ENCODE measurements at regions not wholly inside any gene's neighbourhood (a gene's known extent, or its start where the extent isn't known, plus 50 kb on each side); places are given as distances from the start of the nearest gene placed in this dataset.

- TF ChIP-seq CTCF (IDR thresholded peaks at IDR 0.05; ENCODE audit: insufficient read depth, low read depth, low read length, missing control alignments): no peak
- DNase-seq (ENCODE audit: low read depth): no peak
- no peak overlapping the region for H3K4me3 ChIP-seq (ENCODE audit: low read length)
Observed at GRCh38 chr6:17036065-17036393, 65.8 kb upstream of the STMND1 start.

GRCh38 chr6:17035257-17036064 lies 66.4 kb upstream of the STMND1 start:
- TF ChIP-seq CTCF (IDR thresholded peaks at IDR 0.05; ENCODE audit: insufficient read depth, low read depth, low read length, missing control alignments): no peak
- DNase-seq (ENCODE audit: low read depth): no peak
- H3K4me3 ChIP-seq (ENCODE audit: low read length): no peak overlapping the region

GRCh38 chr6:17033746-17034145 lies 68.1 kb upstream of the STMND1 start:
- no peak overlapping the region for H3K4me3 ChIP-seq (ENCODE audit: low read length)
- DNase-seq (ENCODE audit: low read depth): no peak
- no peak for TF ChIP-seq CTCF (IDR thresholded peaks at IDR 0.05; ENCODE audit: insufficient read depth, low read depth, low read length, missing control alignments)

- DNase-seq (ENCODE audit: low read depth): peak; percentile 94
- H3K4me3 ChIP-seq (ENCODE audit: low read length): no peak overlapping the region
- no peak for TF ChIP-seq CTCF (IDR thresholded peaks at IDR 0.05; ENCODE audit: insufficient read depth, low read depth, low read length, missing control alignments)
Observed at GRCh38 chr6:17032988-17033634, 68.7 kb upstream of the STMND1 start.

- peak; percentile 89 for DNase-seq (ENCODE audit: low read depth)
- no peak overlapping the region for H3K4me3 ChIP-seq (ENCODE audit: low read length)
- no peak for TF ChIP-seq CTCF (IDR thresholded peaks at IDR 0.05; ENCODE audit: insufficient read depth, low read depth, low read length, missing control alignments)
Observed at GRCh38 chr6:17032590-17032987, 69.3 kb upstream of the STMND1 start.

- no peak overlapping the region for H3K4me3 ChIP-seq (ENCODE audit: low read length)
- no peak for DNase-seq (ENCODE audit: low read depth)
- no peak for TF ChIP-seq CTCF (IDR thresholded peaks at IDR 0.05; ENCODE audit: insufficient read depth, low read depth, low read length, missing control alignments)
Observed at GRCh38 chr6:17031961-17032360, 69.9 kb upstream of the STMND1 start.

- DNase-seq (ENCODE audit: low read depth): no peak
- TF ChIP-seq CTCF (IDR thresholded peaks at IDR 0.05; ENCODE audit: insufficient read depth, low read depth, low read length, missing control alignments): no peak
- H3K4me3 ChIP-seq (ENCODE audit: low read length): no peak overlapping the region
Observed at GRCh38 chr6:17027441-17027840, 74.4 kb upstream of the STMND1 start.

Measured in epithelial cell of esophagus (primary cell).